SHP77 treated with DMSO at 0.1 percent for 48 hours (cell line): ENCODE measurements at regions not wholly inside any gene's neighbourhood (a gene's known extent, or its start where the extent isn't known, plus 50 kb on each side); places are given as distances from the start of the nearest gene placed in this dataset.
A peak's percentile ranks its signal among the peaks of the same experiment; 100 is the strongest.
"Not testable (repeated sequence)": the region's sequence is repeated elsewhere in the genome, so short reads cannot be mapped to it uniquely, and the experiment has no call there.

Experiments
- DNase-seq: peaks from one replicate; lab custom pipeline; 2025; lab: John Stamatoyannopoulos, UW

DNA sequence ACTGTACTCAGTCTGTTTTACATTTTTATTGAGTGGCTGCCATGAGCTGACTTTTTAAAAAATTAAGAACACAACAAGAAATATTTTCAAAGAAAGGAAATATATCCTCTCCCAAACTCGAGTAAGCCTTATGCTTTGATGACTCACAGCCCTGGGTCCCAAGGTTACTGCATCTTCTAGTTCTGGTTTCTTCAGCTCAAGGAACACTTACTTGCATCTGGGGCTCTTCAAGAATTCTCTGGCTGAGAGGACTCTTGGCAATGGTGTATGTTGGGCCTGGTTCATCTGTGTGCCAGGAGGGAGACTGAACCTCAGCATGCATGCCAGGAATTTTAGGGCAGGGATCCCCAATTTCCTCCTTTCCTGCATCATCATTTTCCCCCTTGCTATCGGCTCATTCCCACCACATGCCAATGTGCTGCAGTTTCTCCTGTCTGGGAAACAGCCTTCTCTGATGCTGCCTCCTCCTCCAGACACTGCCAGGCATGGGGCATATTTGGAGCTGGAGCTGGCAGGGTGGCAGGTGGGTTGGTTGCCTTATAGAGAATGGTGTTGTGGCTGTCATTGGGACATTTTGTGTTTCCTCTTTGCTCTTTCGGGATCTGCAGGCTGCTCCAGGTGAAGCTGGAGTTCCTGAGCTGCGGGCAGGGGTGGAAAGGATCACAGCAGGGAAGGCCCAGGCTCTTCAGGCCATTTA, 192.2 kb upstream of the HS6ST1 start:
- no peak for DNase-seq

DNA sequence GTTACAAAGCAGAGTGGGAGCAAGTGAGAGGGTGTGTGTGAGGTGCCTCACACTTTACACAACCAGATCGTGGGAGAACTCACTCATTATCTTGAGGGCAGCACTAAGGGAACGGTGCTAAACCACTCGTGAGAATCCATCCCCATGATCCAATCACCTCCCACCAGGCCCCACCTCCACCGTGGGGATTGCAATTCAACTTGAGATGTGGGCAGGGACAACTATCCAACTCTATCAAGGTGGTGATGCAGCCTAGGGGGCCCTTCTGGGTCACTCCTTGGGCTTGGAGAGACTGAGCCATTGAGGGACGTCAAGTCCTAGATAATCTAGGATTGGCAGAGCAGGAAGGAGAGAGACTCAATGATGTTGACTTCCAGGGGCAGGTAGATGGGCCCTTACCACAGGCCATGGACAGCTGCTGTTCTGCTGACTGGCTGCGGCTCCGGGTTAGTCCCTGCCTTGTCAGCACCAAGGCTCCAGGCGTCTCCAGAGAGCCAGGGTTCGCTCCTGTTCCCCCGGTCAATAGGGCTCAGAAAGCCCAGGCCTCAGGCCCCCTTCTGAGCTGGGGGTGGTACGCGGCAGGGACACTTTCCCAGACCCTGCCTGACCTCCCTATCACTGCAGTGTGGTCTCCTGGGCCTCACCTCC, 193.2 kb upstream of the HS6ST1 start:
- DNase-seq = no peak

DNA sequence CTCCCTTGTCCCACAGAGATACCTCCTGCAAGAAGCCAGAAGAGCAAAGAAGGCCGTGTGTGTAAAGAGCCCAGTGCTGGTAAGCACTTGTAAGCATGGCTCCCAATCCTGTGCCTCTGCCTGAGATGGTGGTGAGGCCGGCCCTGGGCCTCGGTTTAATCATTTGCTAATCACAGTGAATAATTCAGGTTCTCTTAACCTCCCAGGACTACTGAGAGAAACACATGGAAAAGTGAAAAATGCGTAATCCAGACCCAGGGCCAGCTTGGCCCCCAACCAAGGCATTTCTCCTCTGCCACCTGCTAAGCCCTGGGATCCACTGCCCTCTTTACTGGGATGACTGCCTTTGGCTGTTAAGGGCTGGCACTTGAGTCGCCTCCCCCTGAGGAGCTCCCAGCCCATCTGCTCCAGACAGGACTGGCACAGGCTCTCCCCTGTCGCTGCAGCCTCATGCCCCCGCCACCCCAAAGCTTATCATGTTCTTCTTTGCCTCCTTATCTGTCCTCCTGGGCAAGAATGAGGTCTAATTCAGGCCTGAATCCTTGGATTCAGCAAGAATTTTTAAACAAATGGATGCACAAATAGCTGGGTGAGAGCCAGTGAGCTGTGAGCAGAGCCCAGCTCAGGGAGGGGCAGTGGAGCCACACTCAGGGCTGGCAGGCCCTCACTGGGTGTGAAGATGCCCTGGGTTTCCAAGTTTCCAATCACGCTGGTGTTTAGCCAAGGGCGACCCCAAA, 193.9 kb upstream of the HS6ST1 start:
- no peak for DNase-seq

DNA sequence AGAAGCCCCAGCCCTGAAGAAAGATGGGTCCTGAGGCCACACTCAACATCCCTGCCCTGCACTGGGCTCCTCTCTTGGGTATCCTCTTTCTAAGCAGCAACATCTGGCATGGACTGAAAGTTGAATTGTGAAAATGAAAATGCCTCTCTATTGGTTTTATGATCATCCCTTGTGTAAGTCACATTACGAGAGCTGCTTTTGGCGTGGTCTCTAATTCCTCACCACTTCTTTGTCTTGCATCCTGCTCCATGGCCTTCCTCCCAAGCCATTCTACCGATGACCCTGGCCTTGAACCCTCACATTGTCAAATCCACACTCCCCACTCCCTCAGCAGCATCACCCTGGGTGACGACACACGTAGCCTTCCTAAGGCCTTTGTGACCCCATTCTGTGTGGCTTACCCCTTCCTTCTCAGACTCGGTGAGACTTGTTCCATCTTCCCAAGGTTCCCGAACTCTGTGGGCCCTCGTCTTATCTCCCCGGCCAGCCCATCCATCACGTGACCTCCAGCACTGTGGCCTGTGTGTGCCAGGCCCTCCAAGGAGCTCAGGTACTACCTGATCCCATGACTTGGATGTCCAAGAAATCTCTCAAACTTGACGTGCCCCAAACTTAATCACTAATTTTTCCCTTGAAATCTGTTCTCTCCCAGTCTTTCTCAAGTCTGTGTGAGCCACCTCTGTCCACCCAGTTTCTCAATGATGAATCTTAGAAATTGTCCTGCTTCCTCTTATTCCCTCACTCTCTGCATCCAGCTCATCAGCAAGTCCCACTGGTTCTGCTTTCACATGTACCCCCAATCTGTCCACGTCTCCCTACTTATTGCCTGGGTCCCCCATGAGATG, 194.7 kb upstream of the HS6ST1 start:
- no peak for DNase-seq

DNA sequence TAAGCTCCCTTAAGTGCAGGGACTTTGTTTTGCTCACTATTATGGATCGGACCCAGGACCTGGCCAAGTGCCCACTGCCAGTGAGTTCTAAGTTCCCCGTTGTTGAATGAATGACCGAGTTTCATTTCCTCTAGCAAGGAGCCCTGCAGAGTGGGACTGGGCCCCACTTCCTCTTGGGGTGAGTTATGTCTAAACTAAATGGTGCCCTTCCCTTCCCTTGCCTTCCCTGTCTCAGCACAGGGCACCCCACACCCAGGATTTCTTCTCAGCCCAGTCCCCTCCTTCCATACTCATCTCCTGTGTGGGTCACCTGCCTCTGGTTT, 195.3 kb upstream of the HS6ST1 start:
- DNase-seq = no peak

- DNase-seq = no peak
Observed at GRCh38 chr2:128514555-128514955, 195.9 kb upstream of the HS6ST1 start.

DNA sequence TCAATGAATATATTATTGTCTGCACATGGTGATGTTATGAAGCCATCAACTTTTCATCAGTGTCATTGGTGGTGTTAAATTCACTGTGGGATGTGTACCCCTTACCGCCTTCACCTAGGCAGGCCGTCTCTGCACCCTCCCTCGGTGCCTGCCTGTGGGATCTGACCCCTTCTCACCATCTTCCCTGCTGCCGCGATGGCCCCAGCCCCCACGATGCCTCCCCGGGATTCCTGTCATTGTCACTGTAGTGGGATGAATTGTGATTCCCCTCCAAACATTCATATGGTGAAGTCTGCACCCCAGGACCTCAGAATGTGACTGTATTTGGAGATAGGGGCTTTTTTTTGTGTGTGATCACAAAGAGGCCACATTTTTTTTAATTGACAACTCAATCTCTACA, 198.3 kb upstream of the HS6ST1 start:
- no peak for DNase-seq

DNA sequence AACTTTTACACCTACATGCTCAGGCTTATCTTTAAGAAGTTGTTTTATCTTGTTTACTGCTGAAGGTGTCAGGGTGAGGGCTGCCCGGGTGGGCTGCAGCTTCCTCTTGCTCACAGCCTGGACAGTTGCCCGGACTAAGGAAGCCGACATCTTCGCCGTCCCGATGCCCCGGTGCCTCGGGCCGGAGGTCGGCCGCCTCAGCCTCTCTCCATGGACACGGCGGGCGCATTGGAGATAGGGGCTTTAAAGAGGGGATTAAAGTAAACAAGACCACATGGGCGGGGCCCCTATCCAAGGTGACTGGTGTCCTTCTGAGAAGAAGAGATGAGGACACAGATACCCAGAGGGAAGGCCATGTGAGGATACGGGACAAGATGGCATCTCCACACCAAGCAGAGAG, 200.4 kb upstream of the HS6ST1 start:
- DNase-seq = not testable (repeated sequence)

- DNase-seq = no peak
Observed at GRCh38 chr2:128519517-128520215, 201.0 kb upstream of the HS6ST1 start.

DNA sequence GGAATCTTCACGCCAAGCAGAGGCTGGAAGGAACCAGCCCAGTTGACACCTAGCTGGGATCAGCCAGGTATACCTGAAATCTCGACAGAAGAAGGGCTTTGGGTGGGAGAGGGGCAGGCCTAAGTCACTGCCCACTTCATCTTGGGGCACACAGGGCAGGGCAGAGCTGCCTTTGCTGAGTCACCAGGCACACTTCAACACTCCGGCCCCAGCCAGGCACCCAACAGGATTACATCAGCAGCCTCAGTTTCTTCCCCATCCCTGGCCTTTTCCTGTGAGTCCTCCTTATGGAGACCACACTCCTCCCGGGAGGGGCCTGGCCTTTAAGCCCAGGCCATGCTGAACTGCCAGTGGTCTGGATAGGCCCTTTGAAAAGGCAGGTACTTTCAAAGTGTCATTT, 201.7 kb upstream of the HS6ST1 start:
- no peak for DNase-seq

GRCh38 chr2:128520791-128521190, 202.1 kb upstream of the HS6ST1 start:
- DNase-seq = peak; percentile 1

DNA sequence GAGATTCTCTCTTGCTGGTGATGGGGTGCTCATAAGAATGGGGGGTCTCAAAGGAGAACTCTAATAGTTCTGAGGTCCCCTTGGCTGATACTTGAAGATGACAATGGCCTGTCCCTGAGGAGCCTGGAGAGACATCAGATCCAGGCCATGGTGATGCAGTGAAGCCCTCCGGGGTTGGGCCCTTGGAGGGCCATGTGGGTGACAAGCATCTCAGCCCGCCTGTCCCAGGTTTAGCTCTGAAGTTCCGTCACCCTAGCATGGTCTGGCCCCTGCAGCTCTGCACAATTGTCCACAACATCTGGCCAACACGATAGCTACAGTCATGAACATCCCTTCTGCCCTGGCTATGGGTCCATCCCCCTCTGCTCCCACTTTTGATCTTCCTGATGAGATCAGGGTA, 202.8 kb upstream of the HS6ST1 start:
- DNase-seq = no peak

DNA sequence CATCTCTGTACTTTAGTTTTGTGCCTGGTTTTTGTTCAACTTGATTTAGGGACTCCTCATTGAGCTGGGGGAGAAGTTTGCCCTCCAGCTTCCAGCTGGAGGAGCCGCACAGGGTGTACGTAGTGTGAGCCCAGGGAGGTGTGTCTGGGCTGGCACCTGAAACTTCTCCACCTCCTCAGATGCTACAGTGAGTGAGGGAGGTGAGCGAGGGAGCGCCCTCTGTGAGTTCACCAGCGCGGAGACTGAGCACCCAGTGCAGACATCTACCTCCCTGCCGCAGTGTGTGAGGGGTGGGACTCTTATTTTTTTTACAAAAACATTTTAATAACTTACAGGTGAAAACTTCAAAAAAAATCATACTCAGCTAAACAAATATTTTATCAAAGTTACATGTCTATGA, 204.2 kb upstream of the HS6ST1 start:
- DNase-seq = no peak

DNA sequence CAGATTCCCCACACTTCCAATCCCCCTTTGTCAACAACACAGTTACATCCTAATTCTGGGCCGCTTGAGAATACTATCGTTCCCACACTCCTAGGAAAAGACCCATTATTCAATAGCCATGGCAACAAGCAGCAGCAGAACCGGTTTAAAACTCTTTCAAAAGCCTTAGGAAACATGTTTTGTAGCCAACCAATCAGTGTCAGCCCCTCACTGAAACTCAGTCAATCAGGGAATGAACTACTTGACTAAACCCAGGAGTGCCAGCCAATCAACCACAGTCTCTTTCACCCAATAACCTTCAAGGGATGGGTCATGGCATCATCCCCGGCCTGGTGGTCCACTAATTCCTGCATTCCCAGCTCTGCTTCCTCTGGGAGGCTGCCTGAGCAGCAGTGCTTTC, 204.8 kb upstream of the HS6ST1 start:
- no peak for DNase-seq

GRCh38 chr2:128524183-128524582, 205.5 kb upstream of the HS6ST1 start:
- DNase-seq = no peak

- no peak for DNase-seq
Observed at GRCh38 chr2:128525653-128526052, 207.0 kb upstream of the HS6ST1 start.

GRCh38 chr2:128526455-128526976, 207.8 kb upstream of the HS6ST1 start:
- no peak for DNase-seq

DNA sequence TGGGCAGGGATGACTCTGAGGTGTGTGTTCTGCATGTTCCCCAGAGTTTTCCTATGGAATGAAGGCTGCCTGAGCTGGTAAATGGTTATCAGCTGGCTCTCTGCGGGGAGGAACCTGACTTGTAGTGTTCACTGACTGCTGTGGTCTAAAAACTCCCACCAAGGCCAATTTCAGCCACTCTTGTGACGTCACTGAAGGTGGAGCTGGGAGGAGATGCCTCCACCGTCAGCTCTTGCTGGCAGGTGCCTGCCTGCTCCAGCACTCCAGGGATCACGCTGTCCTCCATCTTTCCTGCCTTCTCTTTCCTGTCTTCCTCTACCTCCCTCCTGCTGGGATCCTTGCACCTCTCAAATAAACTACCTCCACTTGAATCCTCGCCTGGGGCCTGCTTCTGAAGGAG, 209.5 kb upstream of the HS6ST1 start:
- DNase-seq = no peak

- no peak for DNase-seq
Observed at GRCh38 chr2:128530025-128530573, 211.4 kb upstream of the HS6ST1 start.

- DNase-seq = no peak
Observed at GRCh38 chr2:128531856-128532255, 213.2 kb upstream of the HS6ST1 start.

- DNase-seq = no peak
Observed at GRCh38 chr2:128533101-128533500, 214.4 kb upstream of the HS6ST1 start.
